GM23338 (cell line): ENCODE measurements at regions not wholly inside any gene's neighbourhood (a gene's known extent, or its start where the extent isn't known, plus 50 kb on each side); places are given as distances from the start of the nearest gene placed in this dataset.

Source experiments
- EZH2 ChIP-seq: fragments of 200-600 bp; sonication (generic); IDR thresholded peaks from one replicate; pipeline ENCODE4 v1.8.0; 2017; ENCODE audit warnings: antibody characterized with exemption, mild to moderate bottlenecking, low read depth; ENCODE audit not compliant: unreplicated experiment
- JUNB ChIP-seq: IDR thresholded peaks from one replicate; pipeline ENCODE4 v1.6.1; 2016; ENCODE audit warnings: antibody characterized with exemption; ENCODE audit not compliant: unreplicated experiment
- TF ChIP-seq, protein P1 (sequence below), 2 experiments: fragments of 200-600 bp in 1 of 2; sonication (generic) in 1 of 2; conservative IDR thresholded peaks; 2 replicates each; pipeline versions ENCODE4 v1.5.1 to v1.6.1; 2016 to 2017; ENCODE audit warnings: antibody characterized with exemption in 2 of 2, low read depth in 2 of 2, mild to moderate bottlenecking in 2 of 2, moderate library complexity in 1 of 2

DNA sequence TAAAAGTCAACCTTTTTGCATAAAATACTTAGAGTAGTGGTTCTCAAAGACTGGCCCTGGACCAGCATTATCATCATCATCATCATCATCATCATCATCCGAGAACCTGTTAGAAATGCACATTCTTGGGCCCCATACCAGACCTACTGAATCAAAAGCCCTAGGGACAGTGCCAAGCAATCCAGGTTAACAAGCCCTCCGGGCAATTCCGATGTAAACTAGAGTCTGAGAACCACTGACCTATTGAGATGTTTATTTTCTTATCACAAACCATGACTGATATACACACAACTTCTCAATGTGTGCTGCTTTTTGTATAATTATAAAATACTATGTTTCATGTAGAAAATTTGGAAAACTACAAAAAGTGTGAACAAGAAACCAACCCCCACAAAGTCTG is 133.4 kb upstream of the GATB start:
- TF ChIP-seq, protein P1, sequence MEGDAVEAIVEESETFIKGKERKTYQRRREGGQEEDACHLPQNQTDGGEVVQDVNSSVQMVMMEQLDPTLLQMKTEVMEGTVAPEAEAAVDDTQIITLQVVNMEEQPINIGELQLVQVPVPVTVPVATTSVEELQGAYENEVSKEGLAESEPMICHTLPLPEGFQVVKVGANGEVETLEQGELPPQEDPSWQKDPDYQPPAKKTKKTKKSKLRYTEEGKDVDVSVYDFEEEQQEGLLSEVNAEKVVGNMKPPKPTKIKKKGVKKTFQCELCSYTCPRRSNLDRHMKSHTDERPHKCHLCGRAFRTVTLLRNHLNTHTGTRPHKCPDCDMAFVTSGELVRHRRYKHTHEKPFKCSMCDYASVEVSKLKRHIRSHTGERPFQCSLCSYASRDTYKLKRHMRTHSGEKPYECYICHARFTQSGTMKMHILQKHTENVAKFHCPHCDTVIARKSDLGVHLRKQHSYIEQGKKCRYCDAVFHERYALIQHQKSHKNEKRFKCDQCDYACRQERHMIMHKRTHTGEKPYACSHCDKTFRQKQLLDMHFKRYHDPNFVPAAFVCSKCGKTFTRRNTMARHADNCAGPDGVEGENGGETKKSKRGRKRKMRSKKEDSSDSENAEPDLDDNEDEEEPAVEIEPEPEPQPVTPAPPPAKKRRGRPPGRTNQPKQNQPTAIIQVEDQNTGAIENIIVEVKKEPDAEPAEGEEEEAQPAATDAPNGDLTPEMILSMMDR (conservative IDR thresholded peaks at IDR 0.05; ENCODE audit: low read depth in 2 of 2), result no peak
- no peak for TF ChIP-seq JUNB
- TF ChIP-seq EZH2, result no peak
